ENCODE measurements at regions not wholly inside any gene's neighbourhood (a gene's known extent, or its start where the extent isn't known, plus 50 kb on each side); places are given as distances from the start of the nearest gene placed in this dataset.

DNA sequence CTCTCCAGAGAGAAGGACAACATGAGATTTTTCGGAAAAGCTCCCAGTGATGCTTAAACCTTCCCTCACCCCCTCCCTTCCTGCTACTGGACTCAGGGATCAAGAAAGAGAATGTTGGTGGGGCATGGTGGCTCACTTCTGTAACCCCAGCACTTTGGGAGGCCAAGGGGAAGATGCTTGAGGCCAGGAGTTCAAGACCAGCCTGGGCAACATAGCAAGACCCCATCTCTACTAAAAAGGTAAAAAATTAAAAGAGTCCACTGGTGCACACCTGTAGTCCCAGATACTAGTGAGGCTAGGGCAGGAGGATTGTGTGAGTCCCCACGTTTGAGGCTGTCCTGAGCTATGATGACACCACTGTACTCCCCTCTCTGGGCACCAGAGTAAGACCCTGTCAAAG, 162.9 kb upstream of the RAB4A start:
- peaks cover 0 to 4% of the 10 kb centered on the region in 2 donors for H3K9me3 ChIP-seq (replicated peaks in 1 of 2; ENCODE audit: control insufficient read depth in 1 of 2, insufficient read depth in 1 of 2, low read length in 2 of 2)
- H3K9me3 Mint-ChIP-seq, result peaks cover 0 to 7% (median 4%) of the 10 kb centered on the region in 7 donors
- TF ChIP-seq, protein P1, sequence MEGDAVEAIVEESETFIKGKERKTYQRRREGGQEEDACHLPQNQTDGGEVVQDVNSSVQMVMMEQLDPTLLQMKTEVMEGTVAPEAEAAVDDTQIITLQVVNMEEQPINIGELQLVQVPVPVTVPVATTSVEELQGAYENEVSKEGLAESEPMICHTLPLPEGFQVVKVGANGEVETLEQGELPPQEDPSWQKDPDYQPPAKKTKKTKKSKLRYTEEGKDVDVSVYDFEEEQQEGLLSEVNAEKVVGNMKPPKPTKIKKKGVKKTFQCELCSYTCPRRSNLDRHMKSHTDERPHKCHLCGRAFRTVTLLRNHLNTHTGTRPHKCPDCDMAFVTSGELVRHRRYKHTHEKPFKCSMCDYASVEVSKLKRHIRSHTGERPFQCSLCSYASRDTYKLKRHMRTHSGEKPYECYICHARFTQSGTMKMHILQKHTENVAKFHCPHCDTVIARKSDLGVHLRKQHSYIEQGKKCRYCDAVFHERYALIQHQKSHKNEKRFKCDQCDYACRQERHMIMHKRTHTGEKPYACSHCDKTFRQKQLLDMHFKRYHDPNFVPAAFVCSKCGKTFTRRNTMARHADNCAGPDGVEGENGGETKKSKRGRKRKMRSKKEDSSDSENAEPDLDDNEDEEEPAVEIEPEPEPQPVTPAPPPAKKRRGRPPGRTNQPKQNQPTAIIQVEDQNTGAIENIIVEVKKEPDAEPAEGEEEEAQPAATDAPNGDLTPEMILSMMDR (IDR thresholded peaks at IDR 0.05), result no peak
- H3K27ac ChIP-seq (ENCODE audit: low read depth in 1 of 2, low read length in 2 of 2), result no peak overlapping the region
- no peaks in the 10 kb centered on the region for H4K20me1 ChIP-seq (ENCODE audit: insufficient read depth, low read length)
- peaks cover 31% of the 10 kb centered on the region for H3K4me1 Mint-ChIP-seq
- WGBS (ENCODE audit: insufficient coverage), result 83% methylated on average over 1 of the region's 2 CpGs
- no peaks in the 10 kb centered on the region for H3K79me2 ChIP-seq (ENCODE audit: insufficient read depth, low read length)
- H3K36me3 ChIP-seq (replicated peaks in 1 of 2; ENCODE audit: control insufficient read depth in 1 of 2, insufficient read depth in 2 of 2, low read length in 2 of 2), result no peaks in the 10 kb centered on the region
- intact Hi-C loops (cut with micrococcal nuclease), result no loop called here
- peaks cover 2% of the 10 kb centered on the region in 2 donors for H3K36me3 Mint-ChIP-seq
- H3K27me3 ChIP-seq (ENCODE audit: control insufficient read depth in 2 of 2, insufficient read depth in 2 of 2, low read length in 2 of 2), result no peaks in the 10 kb centered on the region
- no peak overlapping the region for H2AFZ ChIP-seq (ENCODE audit: insufficient read depth, low read depth, low read length, poor library complexity, severe bottlenecking)
- peaks cover 16 to 18% of the 10 kb centered on the region in 2 donors for H3K4me1 ChIP-seq (ENCODE audit: control insufficient read depth in 1 of 2, insufficient read depth in 2 of 2, low read length in 2 of 2)
- no peak overlapping the region for H3K4me2 ChIP-seq (replicated peaks; ENCODE audit: extremely low read depth, low read length, poor library complexity, severe bottlenecking)
- H3K27ac Mint-ChIP-seq, result peak overlapping the region in 2 of 7 donors; percentile 9 to 61
- no peak overlapping the region for H3K4me3 ChIP-seq (replicated peaks in 1 of 3; ENCODE audit: low read depth in 2 of 3, low read length in 3 of 3)
- no peak overlapping the region for H3K9ac ChIP-seq (ENCODE audit: insufficient read depth, low read length, poor library complexity, severe bottlenecking)
- H3K27me3 Mint-ChIP-seq (ENCODE audit: low read depth in 3 of 3), result peaks cover 2% of the 10 kb centered on the region in 3 donors
- no peak for DNase-seq
- H3K4me3 Mint-ChIP-seq, result no peak overlapping the region

DNA sequence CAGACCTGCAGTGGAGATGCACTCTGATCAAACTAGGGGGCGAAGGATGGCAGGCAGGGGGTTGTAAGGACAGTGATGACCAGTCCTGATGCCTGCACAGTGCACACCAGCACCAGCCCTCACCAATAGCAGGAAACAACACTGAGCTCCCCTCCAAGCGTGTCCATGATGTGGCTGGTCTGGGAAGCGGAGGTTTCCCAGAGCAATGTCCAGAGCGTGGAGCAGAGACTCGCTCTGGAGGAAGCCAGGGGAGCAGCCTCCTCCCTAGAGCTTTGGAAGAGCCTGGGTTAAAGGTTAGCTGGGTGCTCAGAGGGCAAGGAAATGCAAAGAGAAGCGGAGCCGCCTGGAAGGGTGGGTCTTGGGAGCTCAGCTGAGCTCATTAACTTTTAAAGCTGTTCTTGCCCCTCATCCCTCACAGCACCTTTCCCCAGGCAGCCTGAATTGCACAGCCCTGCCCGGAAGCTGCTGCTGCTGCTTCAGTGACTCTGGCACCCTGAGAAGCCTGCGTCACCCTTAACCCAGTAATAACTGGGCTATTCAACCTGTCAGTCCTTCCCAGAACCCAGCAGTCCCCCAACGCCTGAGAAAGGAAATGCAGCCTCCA, 162.2 kb upstream of the RAB4A start:
- Mint-ChIP-seq H3K27me3 (ENCODE audit: low read depth in 3 of 3) (peaks cover 2% of the 10 kb centered on the region in 3 donors), H3K9me3 (peaks cover 0 to 7% (median 4%) of the 10 kb centered on the region in 7 donors), H3K4me3 (no peak overlapping the region), H3K4me1 (peaks cover 31% of the 10 kb centered on the region), H3K36me3 (peaks cover 2% of the 10 kb centered on the region in 2 donors), H3K27ac (peak overlapping the region in 3 of 7 donors; percentile 24 to 61 (median 58))
- no peaks in the 10 kb centered on the region for H3K79me2 ChIP-seq (ENCODE audit: insufficient read depth, low read length)
- intact Hi-C loops (cut with micrococcal nuclease), result no loop called here
- no peaks in the 10 kb centered on the region for H3K36me3 ChIP-seq (replicated peaks in 1 of 2; ENCODE audit: control insufficient read depth in 1 of 2, insufficient read depth in 2 of 2, low read length in 2 of 2)
- no peak for DNase-seq
- H3K4me2 ChIP-seq (replicated peaks; ENCODE audit: extremely low read depth, low read length, poor library complexity, severe bottlenecking), result no peak overlapping the region
- WGBS (ENCODE audit: insufficient coverage), result 100% methylated on average over 3 of the region's 10 CpGs
- H4K20me1 ChIP-seq (ENCODE audit: insufficient read depth, low read length), result no peaks in the 10 kb centered on the region
- TF ChIP-seq, protein P1 (IDR thresholded peaks at IDR 0.05), result no peak
- H3K4me3 ChIP-seq (replicated peaks in 1 of 3; ENCODE audit: low read depth in 2 of 3, low read length in 3 of 3), result no peak overlapping the region
- peaks cover 0 to 4% of the 10 kb centered on the region in 2 donors for H3K9me3 ChIP-seq (replicated peaks in 1 of 2; ENCODE audit: control insufficient read depth in 1 of 2, insufficient read depth in 1 of 2, low read length in 2 of 2)
- H3K27me3 ChIP-seq (ENCODE audit: control insufficient read depth in 2 of 2, insufficient read depth in 2 of 2, low read length in 2 of 2), result no peaks in the 10 kb centered on the region
- H3K4me1 ChIP-seq (ENCODE audit: control insufficient read depth in 1 of 2, insufficient read depth in 2 of 2, low read length in 2 of 2), result peaks cover 16 to 18% of the 10 kb centered on the region in 2 donors
- H2AFZ ChIP-seq (ENCODE audit: insufficient read depth, low read depth, low read length, poor library complexity, severe bottlenecking), result no peak overlapping the region
- no peak overlapping the region for H3K9ac ChIP-seq (ENCODE audit: insufficient read depth, low read length, poor library complexity, severe bottlenecking)
- H3K27ac ChIP-seq (ENCODE audit: low read depth in 1 of 2, low read length in 2 of 2), result no peak overlapping the region

All from CD14-positive monocyte (primary cell).